Left lobe of liver (tissue), 2 donors: ENCODE measurements at regions not wholly inside any gene's neighbourhood (a gene's known extent, or its start where the extent isn't known, plus 50 kb on each side); places are given as distances from the start of the nearest gene placed in this dataset.

Experiments
- ATAC-seq: fragments of 200-7000 bp; cut with Tn5 transposase; one replicate; pipeline ENCODE4 v1.9.1; 2020; ENCODE audit warnings: mild to moderate bottlenecking, moderate library complexity
- DNase-seq: peaks from one replicate; pipeline ENCODE4 v3.0.0-alpha.2; 2020; ENCODE audit warnings: low spot score
- donor health status: DM: no; HTN: no; CAD: no; lungs with moderate emphysema.
- donor health status: DM: no; HTN: yes; CAD: no.

- DNase-seq = no peak
- ATAC-seq = no peak
These were observed 103.1 kb upstream of the MPDZ start for GRCh38 chr9:13382595-13382994.

GRCh38 chr9:13380903-13381302 is 101.4 kb upstream of the MPDZ start:
- ATAC-seq (no peak), DNase-seq (no peak)

GRCh38 chr9:13378154-13378553 is 98.7 kb upstream of the MPDZ start:
- DNase-seq (no peak), ATAC-seq (no peak)

GRCh38 chr9:13377171-13377925 is 97.9 kb upstream of the MPDZ start:
- DNase-seq = no peak
- no peak for ATAC-seq

- DNase-seq = no peak
- no peak for ATAC-seq
These were observed 93.0 kb upstream of the MPDZ start for GRCh38 chr9:13372510-13372909.

GRCh38 chr9:13369431-13369830 is 89.9 kb upstream of the MPDZ start:
- ATAC-seq (no peak), DNase-seq (no peak)

GRCh38 chr9:13367784-13368183 is 88.3 kb upstream of the MPDZ start:
- no peak for DNase-seq
- ATAC-seq = no peak

- ATAC-seq (no peak), DNase-seq (no peak)
These were observed 84.9 kb upstream of the MPDZ start for GRCh38 chr9:13364271-13365000.

GRCh38 chr9:13361076-13361475 is 81.6 kb upstream of the MPDZ start:
- DNase-seq = no peak
- ATAC-seq = no peak

- no peak for ATAC-seq
- DNase-seq = no peak
These were observed 80.7 kb upstream of the MPDZ start for GRCh38 chr9:13360188-13360587.

- no peak for DNase-seq
- ATAC-seq = no peak
These were observed 78.6 kb upstream of the MPDZ start for GRCh38 chr9:13358128-13358527.

GRCh38 chr9:13354733-13355132 is 75.2 kb upstream of the MPDZ start:
- ATAC-seq (no peak), DNase-seq (no peak)

GRCh38 chr9:13352451-13352979 is 73.0 kb upstream of the MPDZ start:
- DNase-seq = no peak
- ATAC-seq = peak; percentile 65

GRCh38 chr9:13351778-13352386 is 72.4 kb upstream of the MPDZ start:
- ATAC-seq (peak; percentile 72), DNase-seq (no peak)

GRCh38 chr9:13332571-13332970 is 53.1 kb upstream of the MPDZ start:
- ATAC-seq (no peak), DNase-seq (no peak)

- no peak for DNase-seq
- no peak for ATAC-seq
These were observed 51.8 kb upstream of the MPDZ start for GRCh38 chr9:13331320-13331719.

GRCh38 chr9:13330396-13331004 is 51.0 kb upstream of the MPDZ start:
- ATAC-seq = peak; percentile 68
- peak; percentile 46 for DNase-seq
